ENCODE measurements at regions not wholly inside any gene's neighbourhood (a gene's known extent, or its start where the extent isn't known, plus 50 kb on each side); places are given as distances from the start of the nearest gene placed in this dataset.

DNA sequence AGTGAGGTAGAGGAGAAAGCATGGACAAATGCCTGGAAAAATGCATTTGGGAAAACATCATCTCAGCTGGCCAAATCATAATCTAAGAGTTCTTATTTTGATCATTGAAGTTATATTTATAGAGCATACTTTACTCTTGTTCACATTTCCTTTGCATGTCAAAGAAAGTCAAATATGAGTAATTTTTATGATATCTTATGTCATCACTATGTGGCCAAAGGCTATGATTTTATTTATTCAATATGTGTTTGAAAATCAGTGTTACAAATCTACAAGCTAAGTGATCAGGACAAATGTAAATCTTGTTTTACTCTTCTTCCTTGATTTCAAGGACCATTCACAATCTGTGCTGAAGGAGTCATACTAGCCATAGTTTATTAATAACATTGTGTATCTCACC, 237.2 kb upstream of the DPH6 start:
- DNase-seq: no peak

DNA sequence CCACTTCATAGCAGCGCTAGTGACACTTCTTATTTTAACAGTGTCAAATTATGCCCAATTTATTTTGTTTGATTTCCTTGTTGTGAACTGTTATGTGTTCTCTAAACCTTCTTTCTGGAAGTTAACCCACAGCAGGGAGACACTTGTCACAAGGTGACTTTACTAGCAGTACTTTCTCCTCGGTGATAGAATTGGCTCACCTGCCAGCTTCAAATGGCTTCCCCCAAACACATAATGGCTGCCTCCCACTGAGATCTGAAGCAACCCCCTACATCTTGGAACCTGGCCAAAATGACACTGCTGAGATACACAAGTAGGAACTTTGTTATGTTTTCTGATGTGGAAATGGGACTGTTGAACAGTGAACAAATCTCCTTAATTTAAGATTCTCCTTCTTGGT, 238.8 kb upstream of the DPH6 start:
- DNase-seq: no peak

DNA sequence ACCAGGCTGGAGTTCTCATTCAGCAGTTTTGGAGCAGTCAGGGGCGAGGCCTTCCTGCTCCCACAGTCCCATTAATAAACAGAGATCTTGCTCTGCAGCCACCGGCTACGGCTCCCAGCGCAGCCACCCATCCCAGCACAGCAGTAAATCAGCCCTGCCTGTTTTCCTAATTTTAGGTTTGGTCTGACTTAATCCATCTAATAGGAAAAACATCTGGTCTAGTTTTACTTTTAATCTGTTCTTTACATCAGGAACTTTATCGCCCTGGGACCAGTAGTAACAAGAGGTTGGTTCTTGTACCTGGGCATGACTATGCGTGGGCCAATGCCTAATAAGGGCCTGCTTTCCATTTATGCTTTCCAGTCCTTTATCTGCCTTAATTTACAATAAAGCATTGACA, 264.0 kb upstream of the DPH6 start:
- DNase-seq: no peak

DNA sequence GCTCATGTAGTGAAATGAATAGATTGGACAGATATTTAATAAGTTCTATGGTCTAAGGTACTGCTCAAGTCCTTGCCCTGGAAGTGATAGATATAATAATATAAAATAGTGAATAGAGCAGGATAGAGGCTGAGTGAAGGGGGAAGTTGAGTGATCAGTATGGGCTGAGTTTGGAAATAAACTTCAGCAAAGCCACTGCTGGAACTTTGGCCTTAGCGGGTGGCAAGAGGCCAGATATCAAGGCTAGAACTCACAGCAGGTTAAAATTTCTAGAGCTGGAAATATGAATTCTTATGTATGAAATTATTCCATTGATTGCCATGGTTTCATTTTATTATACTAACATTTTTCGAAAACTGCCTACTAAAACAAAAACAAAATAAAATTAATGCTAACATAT, 267.6 kb upstream of the DPH6 start:
- no peak for DNase-seq

DNA sequence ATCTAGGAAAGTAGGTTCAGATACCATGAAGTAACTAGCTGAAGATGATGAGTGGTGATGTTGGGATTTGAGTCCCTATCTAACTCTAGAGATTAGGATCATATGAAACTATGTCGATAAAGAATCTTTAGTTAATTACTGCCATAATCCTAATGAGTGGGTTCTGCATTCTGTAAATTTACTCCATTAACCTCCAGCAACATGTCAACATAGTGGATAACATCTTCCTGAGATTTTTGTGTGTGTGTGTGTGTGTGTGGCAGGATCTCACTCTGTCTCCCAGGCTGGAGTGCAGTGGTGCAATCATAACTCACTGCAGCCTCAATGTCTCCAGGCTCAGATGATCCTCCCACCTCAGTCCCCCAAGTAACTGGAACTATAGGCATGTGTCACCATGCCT, 272.9 kb upstream of the DPH6 start:
- DNase-seq: no peak

DNA sequence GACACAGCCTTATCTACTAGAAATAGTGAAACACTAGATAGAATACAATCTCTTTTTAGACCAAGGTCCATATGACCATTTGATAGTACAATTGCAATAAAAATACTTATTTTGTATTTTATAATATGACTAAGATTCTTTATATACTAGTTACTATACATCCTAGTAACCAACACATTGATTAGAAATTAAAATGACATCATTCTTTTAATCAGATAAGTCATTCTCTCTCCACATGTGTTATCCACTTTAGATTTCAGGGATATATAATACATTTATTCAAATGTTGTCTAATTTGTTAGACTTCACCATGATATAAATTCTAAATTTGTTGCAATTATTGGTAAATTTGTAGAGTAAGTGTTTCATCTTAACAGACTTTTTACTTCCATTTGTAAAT, 276.2 kb upstream of the DPH6 start:
- no peak for DNase-seq

DNA sequence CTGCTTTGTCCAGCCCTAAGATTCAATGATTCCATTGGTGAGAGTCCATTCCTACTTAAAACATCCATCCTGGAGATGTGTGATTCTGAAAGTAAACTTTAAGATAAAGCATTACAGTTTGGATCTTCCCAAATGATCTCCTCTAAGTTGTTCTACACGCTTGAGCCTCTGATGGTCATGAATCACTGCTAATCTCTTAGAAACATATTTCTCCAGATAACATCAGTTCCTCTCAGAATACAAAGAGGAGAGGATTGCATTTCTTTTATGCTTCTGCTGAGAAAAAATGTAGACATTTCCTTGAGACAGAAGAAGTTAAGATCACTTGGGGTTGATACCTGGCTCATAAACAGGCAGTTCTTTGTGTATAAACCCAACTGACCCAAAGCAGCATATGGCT, 281.2 kb upstream of the DPH6 start:
- DNase-seq: no peak

DNA sequence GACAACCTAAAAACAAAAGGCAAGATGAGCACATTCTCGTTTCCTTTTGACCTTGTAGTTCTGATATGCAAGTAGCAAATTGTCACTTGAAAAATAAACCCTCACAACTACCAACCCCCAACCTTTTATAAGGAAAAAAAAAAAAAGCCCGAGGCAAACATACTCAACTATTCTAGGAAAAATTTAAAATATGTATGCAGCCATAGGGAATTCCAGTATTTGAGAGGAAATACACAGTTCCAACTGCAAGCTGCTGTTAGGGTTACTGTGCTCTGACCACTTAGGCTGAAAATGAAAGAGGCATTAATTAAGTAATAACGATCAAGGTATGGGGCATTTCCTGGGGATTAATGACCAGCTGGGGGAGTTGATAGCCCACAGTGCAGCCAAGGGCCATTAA, 281.9 kb upstream of the DPH6 start:
- DNase-seq: no peak

DNA sequence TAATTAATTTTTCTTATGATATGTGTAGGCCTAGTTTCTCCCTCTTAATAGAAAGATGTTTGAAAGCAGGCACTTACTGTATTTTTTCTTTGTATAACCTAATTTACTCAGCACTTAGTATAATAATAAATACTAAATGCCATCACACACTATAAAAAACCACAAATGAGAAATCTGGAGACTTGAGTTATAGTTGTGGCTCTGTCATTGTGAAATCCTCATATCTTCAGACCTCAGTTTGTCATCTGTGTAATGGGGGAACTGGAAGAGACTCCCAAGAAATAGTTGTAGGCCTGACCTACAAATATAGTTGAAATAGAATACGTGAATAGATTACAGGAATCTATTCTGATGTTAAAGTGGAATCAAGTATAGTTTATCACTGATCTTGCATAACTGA, 287.6 kb upstream of the DPH6 start:
- DNase-seq: no peak

DNA sequence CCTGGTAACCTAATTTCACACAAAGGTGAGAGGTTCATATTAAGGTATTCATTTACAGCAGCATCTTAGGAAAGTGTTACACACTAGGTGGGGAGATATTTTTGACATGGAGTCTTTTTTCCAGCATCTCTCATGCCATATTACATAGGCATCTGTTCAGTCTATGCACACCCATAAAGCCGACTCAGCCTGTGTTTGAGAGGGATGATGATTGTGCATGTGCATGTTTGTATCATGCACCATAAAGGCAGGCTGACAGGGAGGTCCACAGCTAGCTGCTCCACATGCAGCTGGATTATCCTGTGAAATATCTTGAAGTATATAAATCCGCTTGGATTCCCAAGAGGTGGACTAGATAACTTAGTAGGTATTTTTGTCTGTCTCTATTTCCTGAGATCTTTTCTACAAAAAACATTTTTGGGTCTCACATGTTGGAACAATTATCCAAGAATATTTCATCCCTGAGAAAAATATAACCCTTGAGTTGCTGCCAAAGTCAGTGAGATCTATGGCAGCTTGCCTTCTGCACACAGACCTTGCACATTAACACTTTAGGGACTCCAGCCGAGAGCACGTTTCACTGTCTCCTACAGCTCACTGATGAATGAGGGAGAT, 288.4 kb upstream of the DPH6 start:
- no peak for DNase-seq

DNA sequence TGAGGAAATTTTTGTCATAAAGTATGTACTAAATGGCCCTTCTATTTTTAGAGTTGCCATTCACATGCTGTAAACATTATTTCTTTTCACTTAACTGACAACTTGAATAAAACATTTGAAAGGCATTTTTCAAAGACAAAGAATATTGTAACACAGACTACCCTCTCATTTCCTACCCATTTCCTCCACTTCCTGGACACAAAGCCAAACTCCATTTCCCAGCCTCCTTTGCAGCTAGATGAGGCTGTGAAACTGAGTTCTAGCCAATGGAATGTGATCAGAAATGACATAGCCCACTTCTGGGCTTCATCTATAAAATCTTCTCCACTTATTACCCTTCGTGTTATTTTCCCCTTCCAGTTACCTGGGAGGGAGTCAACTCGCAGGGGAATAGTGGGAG, 288.9 kb upstream of the DPH6 start:
- no peak for DNase-seq

DNA sequence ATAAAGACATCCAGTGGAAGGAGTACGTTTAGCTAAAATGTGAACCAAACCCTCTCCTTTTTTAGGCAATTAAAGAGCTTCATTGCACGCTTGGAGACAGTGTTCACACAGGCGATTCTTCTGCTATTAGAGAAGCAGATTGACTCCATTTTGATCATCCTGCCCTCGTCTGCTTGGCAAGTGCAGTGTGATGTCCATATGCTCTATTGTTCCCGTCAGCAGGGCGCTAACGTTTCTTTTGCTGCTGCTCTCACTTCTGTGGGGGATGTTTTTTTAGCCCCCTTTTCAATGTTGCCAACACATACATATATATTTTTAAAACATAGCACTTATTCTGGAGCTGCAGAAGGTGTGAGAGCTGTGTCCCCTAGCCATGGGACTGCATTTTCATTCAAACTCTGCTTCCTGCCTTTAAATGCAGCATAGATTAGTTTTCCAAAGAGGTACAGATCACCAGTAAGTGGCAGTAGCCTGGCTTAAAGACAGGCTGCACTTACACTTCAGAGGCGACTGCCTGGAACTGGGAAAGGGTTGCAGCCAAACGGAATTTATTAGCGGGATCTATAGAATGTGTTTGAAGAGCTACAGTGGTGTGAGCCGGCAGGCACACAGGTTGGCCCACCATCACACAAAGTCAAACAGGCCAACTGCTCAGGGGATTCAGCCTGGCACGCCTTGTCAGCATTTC, 292.6 kb upstream of the DPH6 start:
- no peak for DNase-seq

DNA sequence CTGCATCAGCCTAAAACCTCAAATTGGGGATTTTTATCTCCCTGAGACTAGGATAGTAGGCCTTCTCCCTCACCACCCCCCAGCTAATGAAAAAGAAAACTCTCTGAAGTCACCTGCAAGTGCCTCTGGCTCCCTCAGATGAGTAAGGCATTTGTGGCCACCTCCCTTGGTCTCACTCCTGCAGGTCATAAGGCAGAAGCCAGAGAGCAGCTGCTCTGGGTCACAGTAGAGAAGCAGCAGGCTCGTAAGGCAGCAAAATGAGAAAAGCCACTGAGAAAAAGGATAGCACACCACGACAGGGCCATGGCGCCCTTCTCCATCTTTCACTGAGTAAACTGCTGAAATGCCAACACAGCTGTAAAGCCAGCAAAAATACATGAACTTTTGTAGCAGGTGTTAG, 296.7 kb upstream of the DPH6 start:
- DNase-seq: no peak

DNA sequence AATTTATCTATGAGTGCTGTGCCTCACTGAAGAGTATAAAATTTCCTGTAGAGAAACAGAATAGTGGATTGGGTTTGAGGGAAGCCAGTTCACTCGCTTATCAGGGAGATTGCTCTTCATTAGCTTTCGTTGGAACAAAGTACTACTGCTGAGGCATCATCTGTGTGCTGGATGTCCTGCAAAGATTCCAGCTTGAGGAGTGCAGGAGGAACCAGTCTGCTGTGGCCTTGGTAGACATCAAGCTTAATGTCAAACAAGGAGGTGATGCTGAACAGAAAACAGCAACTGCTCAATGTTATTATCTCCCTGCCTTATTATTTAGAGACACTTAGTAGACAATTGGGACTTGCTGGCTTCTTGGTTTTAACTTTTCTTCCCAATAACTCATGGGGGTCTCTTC, 297.5 kb upstream of the DPH6 start:
- DNase-seq: no peak

DNA sequence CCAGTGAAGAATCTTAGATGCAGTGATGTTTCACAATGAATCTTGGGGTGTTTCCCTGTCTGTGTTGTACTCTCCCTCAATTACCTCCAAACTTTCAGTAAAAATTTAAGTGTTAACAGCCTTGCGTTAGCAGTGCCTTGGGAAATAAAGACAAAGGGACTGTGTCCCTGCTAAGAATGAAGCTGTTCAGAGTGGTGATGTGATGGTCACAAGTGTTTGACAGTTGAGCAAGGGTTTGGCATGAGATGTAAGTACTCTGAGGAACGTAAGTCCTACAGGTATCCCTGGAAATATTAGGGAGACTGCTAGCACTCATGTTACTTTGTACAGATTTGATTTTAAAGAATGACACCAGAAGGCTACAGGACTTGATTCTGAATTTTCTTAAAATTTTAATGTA, 304.3 kb upstream of the DPH6 start:
- no peak for DNase-seq

DNA sequence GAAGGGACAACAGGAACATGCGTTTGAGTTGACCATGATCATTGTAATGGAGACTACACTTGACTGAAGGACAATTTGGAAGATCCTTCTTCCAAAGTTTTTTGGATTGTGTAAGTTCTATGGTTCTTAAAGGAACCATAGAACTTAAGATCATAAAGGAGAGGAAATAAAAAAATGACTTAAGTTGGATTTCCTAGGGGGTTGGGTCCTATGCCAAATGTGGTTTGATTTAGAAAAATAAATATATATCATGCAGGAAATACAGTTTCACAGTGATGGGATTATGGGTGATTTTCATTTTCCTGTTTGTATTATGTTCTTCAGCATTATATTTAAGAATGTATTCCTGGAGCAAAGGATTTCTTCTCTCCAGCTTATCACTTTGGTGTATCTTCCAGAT, 305.5 kb upstream of the DPH6 start:
- no peak for DNase-seq

DNA sequence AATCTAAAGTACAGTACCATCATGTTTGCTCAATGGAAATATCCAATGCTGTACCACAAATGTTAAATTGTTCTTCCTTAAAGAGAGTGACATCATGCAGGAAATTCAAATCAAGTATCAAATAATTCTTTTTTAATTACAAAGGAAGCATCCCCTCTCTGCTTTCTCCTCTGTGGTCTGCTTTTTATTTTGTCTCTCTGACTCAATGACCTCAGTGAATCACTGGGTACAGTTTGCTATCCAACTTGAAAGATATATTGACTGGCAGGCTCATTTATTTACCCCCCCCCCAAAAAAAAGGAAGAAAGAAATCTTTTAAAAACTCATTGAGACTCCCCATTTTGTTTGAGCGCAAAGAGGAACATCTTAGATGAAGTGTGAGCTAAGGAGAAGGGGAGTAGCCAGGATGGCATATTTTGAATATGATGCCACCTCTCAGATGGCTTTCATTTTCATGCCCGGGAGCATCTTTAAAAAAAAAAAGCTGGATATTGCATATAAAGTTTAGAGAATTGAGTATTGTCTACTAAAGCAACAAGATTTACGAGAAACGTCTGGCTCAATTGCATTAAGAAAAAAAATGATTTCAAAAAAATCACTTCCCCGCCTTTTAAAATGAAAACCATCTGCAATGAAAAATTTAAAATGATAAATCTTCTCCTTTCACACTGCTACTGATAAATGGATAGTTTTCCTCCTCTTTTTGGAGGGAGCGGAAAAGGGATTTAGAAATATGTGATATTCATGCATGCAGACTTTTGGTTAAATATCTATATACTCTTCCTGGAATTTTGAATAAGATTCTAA, 307.1 kb upstream of the DPH6 start:
- DNase-seq: no peak

DNA sequence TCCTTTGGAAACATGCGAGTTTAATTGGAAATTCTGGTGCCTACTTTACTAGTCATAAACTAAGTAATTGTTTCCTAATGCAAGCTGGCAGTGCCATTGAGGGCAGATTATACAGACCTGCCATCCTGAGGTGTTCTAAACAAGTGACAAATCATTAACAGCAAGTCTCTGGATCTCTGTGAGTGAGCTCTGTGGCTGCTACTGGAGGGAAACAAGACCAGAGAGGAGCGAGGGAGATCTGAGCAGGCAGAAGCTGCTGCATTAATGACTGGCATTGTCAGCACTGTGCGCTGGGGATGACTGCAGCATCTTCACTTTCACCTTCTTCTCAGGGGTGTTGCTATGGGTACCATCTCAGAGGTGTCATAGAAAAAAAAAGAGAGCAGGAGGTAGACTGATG, 308.4 kb upstream of the DPH6 start:
- no peak for DNase-seq

DNA sequence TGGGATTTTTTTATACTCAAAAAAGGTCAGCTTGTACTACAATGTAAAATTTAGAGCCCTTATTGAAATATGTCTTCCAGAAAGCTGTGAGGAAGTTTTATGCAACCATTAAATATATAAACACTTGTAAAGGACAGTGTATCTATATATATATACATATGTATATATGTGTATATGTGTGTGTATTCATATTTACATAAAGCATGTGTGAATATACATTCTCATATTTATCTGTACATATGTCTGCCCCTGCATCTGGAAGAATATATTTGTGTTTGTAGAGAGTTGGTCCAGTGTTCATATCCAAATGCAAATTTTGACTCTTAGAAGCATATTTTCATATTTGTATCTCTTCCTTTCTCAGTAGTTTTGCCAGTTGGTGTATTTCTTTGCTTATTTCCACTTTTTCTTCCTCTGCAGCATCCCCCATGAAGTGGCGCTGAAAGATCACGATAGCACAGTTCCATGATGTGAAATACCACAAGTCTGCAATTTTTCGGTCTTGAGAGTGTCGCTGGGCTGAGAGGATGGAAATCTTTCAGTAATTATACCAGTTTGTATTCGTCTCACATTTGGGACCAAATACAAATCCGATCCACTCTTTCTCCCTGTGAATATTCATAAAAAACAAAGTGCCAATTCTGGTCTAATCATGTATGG, 311.7 kb upstream of the DPH6 start:
- no peak for DNase-seq

DNA sequence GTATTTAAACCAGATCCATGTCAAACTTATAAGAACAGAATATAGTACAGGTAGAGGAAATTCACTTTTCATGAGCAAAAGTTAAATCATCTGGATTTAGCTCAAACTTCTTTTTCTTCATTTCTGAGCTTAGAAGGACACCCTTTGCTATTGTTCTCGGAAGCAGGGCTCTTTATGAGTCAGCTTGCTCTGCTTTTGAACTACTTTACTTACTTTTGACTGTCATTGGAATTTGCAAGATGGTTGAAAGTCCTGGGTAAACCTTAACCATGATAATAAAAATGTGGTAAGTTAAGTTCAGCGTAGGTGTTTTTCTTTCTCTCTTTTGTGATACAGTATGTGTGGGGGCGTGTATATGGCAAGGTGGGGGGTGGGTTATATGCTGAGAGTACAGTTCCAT, 312.7 kb upstream of the DPH6 start:
- DNase-seq: no peak

DNA sequence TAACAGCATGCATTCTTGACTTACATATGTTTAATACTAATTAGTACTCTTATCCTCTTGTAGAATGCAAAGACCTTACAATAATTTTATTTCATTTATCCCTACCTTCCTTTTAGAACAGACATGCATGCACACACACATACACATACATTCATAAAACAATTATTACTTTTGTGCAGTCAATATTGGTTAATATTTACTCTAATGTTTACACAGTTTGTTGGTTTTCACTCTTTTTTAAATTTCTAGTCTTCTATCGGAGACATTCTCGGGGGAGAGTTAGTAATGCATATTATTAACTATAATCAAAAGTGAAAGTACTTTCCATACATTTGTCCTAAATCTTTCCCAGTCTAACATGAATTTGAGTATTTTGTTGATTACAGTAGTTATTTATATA, 317.7 kb upstream of the DPH6 start:
- DNase-seq: no peak

DNA sequence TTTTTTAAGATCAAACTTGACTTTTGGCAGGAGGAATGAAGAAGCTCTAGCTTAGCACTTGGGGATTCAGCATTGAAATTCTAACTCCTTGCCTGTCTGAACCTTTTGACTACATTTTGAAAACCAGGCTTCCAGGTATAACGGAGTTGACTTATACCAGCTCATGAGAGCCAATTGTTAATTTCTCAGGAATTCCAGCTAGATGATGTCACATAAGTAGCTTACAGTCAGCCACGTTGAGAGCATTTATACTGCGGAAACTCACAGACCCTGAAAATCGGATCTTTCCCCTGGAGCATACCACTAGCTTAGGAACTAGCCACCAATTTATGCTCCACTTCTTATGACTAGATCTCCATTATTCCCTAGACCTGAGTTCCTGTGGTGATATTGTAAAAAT, 321.4 kb upstream of the DPH6 start:
- no peak for DNase-seq

DNA sequence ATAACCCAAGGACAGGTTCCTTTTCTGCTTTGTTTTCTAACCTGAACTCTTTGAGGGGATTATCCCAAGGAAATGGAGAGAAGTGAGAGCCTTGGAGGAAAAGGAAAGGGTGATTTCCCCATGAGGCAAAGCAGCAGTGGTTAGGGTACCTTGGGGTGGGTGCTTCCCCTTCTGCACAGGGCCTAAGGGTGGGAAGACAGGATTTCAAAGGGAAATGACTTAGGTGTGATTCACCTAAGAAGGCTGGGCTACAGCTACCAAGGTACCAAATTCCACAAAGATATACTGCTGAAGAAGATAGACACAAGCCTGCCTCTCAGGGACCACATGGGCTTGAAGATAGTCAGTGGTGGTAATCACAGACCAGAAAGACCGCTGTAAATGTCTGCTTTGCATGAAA, 325.3 kb upstream of the DPH6 start:
- no peak for DNase-seq

DNA sequence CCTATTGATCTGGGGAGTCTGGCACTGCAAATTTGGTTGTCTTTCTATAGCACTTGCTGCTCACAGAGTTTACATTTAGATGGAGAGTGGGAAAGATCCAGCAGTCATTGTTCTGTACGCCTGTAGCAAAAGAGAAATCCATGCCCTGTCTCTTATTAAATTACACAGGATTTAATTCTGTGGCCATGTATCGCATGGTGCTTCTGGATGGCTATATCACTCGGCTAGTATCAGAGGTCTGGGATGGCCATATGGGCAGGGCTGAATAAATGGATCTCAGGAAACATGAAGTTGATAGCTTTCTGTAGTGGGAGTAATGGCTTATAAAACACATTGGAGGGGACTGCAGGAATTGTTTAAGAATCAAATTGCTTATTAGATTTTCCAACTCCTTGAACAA, 325.8 kb upstream of the DPH6 start:
- DNase-seq: no peak

All from MV-4-11 (cell line).